Neural cell (in vitro differentiated cells): ENCODE measurements at regions not wholly inside any gene's neighbourhood (a gene's known extent, or its start where the extent isn't known, plus 50 kb on each side); places are given as distances from the start of the nearest gene placed in this dataset.

Experiments
- H2AFZ ChIP-seq: fragments of 200-600, 300-800 bp; sonication (generic), shearing (Covaris generic); 2 replicates; pipeline ENCODE4 v1.6.0; 2014; ENCODE audit warnings: low read depth, mild to moderate bottlenecking, antibody characterized with exemption, low read length, moderate library complexity
- H3F3A ChIP-seq: fragments of 200-600 bp; shearing (Covaris generic); 2 replicates; pipeline ENCODE4 v1.6.1; 2016; ENCODE audit warnings: mild to moderate bottlenecking, moderate library complexity, mixed read lengths, antibody characterized with exemption, low read length; ENCODE audit not compliant: insufficient read depth, poor library complexity, severe bottlenecking
- H3K27ac ChIP-seq: fragments of 200-600, 300-800 bp; sonication (generic), shearing (Covaris generic); 2 replicates; pipeline ENCODE4 v1.5.1; 2014; ENCODE audit warnings: mild to moderate bottlenecking, low read length, moderate library complexity
- H3K27me3 ChIP-seq: fragments of 300-800, 200-600 bp; sonication (generic), shearing (Covaris generic); 2 replicates; pipeline ENCODE4 v1.6.0; 2014; ENCODE audit warnings: mild to moderate bottlenecking, low read depth, low read length, moderate library complexity; ENCODE audit not compliant: insufficient read depth
- H3K36me3 ChIP-seq: fragments of 300-800, 200-600 bp; sonication (generic), shearing (Covaris generic); 2 replicates; pipeline ENCODE4 v1.5.1; 2014; ENCODE audit warnings: mild to moderate bottlenecking, antibody characterized with exemption, low read length, moderate library complexity; ENCODE audit not compliant: insufficient read depth
- H3K4me2 ChIP-seq: fragments of 300-800, 200-600 bp; sonication (generic), shearing (Covaris generic); 2 replicates; pipeline ENCODE4 v1.6.0; 2014; ENCODE audit warnings: mild to moderate bottlenecking, low read length
- H3K4me3 ChIP-seq: fragments of 300-800, 200-600 bp; sonication (generic), shearing (Covaris generic); 2 replicates; pipeline ENCODE4 v1.5.1; 2014; ENCODE audit warnings: mild to moderate bottlenecking, low read length, moderate library complexity
- H3K79me2 ChIP-seq: fragments of 200-600 bp; shearing (Covaris generic); replicated peaks from 2 replicates; pipeline ENCODE4 v1.6.0; 2014; ENCODE audit warnings: mild to moderate bottlenecking, low read length, moderate library complexity; ENCODE audit not compliant: insufficient read depth
- H3K9ac ChIP-seq: fragments of 300-800, 200-600 bp; sonication (generic), shearing (Covaris generic); 2 replicates; pipeline ENCODE4 v1.6.1; 2016; ENCODE audit warnings: mild to moderate bottlenecking, low read length, mixed read lengths
- H3K9me2 ChIP-seq: fragments of 200-600 bp; shearing (Covaris generic); 2 replicates; pipeline ENCODE4 v1.6.1; 2016; ENCODE audit warnings: mild to moderate bottlenecking, low read length, mixed read lengths; ENCODE audit not compliant: insufficient read depth
- H3K9me3 ChIP-seq: fragments of 200-600, 300-800 bp; sonication (generic), shearing (Covaris generic); 2 replicates; pipeline ENCODE4 v1.6.1; 2016; ENCODE audit warnings: mild to moderate bottlenecking, mixed run types, low read length, moderate library complexity, mixed read lengths
- H4K20me1 ChIP-seq: fragments of 200-600 bp; shearing (Covaris generic); 2 replicates; pipeline ENCODE4 v1.6.1; 2016; ENCODE audit warnings: mild to moderate bottlenecking, mixed run types; ENCODE audit not compliant: insufficient read depth
- EP300 ChIP-seq: fragments of 450-650 bp; conservative IDR thresholded peaks from 2 replicates; pipeline ENCODE4 v1.6.1; 2014; ENCODE audit warnings: antibody characterized with exemption, mild to moderate bottlenecking, moderate library complexity; ENCODE audit not compliant: poor library complexity, severe bottlenecking
- EZH2 ChIP-seq: fragments of 200-600, 300-800 bp; shearing (Covaris generic), sonication (generic); IDR thresholded peaks from 2 replicates; pipeline ENCODE4 v1.6.1; 2014; ENCODE audit warnings: antibody characterized with exemption, low read length, borderline replicate concordance, mild to moderate bottlenecking; ENCODE audit not compliant: insufficient read depth, poor library complexity, severe bottlenecking
- MXI1 ChIP-seq: fragments of 450-650 bp; conservative IDR thresholded peaks from 2 replicates; pipeline ENCODE4 v1.6.1; 2014; ENCODE audit warnings: antibody characterized with exemption, mild to moderate bottlenecking; ENCODE audit not compliant: poor library complexity, severe bottlenecking
- POLR2AphosphoS5 ChIP-seq: IDR thresholded peaks from 2 replicates; pipeline ENCODE4 v1.6.1; 2012
- RAD21 ChIP-seq: fragments of 450-650 bp; conservative IDR thresholded peaks from 2 replicates; pipeline ENCODE4 v1.6.1; 2014; ENCODE audit warnings: antibody characterized with exemption, mild to moderate bottlenecking, moderate library complexity
- SMC3 ChIP-seq: fragments of 450-650 bp; conservative IDR thresholded peaks from 2 replicates; pipeline ENCODE4 v1.6.1; 2014; ENCODE audit warnings: antibody characterized with exemption, mild to moderate bottlenecking, moderate library complexity; ENCODE audit not compliant: poor library complexity
- TAF1 ChIP-seq: IDR thresholded peaks from 2 replicates; pipeline ENCODE4 v1.6.1; 2012; ENCODE audit warnings: low read depth
- TF ChIP-seq, protein P1 (sequence below): IDR thresholded peaks from 2 replicates; pipeline ENCODE4 v1.6.1; 2012; ENCODE audit warnings: borderline replicate concordance
- TF ChIP-seq, protein P2 (sequence below): fragments of 450-650 bp; IDR thresholded peaks from 2 replicates; pipeline ENCODE4 v1.5.1; 2014; ENCODE audit warnings: antibody characterized with exemption, mild to moderate bottlenecking, moderate library complexity; ENCODE audit not compliant: poor library complexity, severe bottlenecking

DNA sequence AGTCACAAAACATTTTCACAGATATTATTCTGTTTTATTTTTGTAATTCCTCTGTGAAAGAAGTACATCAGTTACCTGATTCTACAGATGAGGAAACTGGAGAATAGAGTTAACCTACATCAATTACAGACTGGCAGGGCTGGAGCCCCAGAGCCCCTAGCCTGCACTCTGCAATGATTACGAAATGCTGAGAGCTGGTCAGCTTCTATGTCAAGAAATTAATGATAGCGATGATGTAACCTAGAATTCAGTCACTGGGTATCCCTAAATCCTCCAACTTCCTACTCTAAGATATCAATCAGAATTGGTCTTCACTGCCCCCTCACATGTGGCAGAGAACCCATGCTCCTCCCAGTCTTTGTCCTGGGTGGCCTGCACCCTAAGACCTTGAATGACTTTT lies 273.5 kb upstream of the PLET1 start:
- Histone ChIP-seq H3K9ac (no peak overlapping the region), H3K27ac (no peak overlapping the region), H3K4me3 (no peak overlapping the region), H4K20me1 (no peaks in the 10 kb centered on the region), H3K4me2 (no peak overlapping the region), H3F3A (no peaks in the 10 kb centered on the region), H3K9me2 (no peaks in the 10 kb centered on the region), H3K27me3 (no peaks in the 10 kb centered on the region), H3K36me3 (no peaks in the 10 kb centered on the region), H3K79me2 (no peaks in the 10 kb centered on the region), H3K9me3 (no peaks in the 10 kb centered on the region), H2AFZ (no peak overlapping the region)
- TF ChIP-seq EP300, result no peak
- TF ChIP-seq MXI1, result no peak
- TF ChIP-seq, protein P1, sequence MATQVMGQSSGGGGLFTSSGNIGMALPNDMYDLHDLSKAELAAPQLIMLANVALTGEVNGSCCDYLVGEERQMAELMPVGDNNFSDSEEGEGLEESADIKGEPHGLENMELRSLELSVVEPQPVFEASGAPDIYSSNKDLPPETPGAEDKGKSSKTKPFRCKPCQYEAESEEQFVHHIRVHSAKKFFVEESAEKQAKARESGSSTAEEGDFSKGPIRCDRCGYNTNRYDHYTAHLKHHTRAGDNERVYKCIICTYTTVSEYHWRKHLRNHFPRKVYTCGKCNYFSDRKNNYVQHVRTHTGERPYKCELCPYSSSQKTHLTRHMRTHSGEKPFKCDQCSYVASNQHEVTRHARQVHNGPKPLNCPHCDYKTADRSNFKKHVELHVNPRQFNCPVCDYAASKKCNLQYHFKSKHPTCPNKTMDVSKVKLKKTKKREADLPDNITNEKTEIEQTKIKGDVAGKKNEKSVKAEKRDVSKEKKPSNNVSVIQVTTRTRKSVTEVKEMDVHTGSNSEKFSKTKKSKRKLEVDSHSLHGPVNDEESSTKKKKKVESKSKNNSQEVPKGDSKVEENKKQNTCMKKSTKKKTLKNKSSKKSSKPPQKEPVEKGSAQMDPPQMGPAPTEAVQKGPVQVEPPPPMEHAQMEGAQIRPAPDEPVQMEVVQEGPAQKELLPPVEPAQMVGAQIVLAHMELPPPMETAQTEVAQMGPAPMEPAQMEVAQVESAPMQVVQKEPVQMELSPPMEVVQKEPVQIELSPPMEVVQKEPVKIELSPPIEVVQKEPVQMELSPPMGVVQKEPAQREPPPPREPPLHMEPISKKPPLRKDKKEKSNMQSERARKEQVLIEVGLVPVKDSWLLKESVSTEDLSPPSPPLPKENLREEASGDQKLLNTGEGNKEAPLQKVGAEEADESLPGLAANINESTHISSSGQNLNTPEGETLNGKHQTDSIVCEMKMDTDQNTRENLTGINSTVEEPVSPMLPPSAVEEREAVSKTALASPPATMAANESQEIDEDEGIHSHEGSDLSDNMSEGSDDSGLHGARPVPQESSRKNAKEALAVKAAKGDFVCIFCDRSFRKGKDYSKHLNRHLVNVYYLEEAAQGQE, result no peak
- no peak for TF ChIP-seq EZH2
- no peak for TF ChIP-seq SMC3
- no peak for TF ChIP-seq RAD21
- TF ChIP-seq, protein P2, sequence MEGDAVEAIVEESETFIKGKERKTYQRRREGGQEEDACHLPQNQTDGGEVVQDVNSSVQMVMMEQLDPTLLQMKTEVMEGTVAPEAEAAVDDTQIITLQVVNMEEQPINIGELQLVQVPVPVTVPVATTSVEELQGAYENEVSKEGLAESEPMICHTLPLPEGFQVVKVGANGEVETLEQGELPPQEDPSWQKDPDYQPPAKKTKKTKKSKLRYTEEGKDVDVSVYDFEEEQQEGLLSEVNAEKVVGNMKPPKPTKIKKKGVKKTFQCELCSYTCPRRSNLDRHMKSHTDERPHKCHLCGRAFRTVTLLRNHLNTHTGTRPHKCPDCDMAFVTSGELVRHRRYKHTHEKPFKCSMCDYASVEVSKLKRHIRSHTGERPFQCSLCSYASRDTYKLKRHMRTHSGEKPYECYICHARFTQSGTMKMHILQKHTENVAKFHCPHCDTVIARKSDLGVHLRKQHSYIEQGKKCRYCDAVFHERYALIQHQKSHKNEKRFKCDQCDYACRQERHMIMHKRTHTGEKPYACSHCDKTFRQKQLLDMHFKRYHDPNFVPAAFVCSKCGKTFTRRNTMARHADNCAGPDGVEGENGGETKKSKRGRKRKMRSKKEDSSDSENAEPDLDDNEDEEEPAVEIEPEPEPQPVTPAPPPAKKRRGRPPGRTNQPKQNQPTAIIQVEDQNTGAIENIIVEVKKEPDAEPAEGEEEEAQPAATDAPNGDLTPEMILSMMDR, result no peak
- TF ChIP-seq TAF1, result no peak
- no peak for TF ChIP-seq POLR2AphosphoS5

DNA sequence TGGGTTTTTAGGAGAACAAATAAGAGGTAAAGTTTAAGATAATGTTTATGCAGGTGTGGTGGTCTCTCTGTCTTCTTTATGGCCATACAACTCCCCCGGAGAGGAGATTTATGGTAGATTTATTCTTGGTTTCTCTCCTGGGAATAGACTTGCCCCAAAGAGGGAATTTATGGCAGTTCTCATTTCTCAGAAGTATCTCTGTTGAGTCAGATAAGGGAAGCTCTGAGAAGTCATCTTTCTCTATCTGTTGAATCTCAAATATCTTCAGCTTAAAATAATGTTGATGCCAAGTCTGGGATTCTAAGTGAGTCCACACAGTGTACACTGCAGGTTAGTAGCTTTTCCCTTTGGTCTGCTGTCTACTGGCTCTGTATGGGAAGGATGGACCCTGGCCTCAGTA lies 276.4 kb upstream of the PLET1 start:
- TF ChIP-seq EZH2 (no peak), RAD21 (no peak), TAF1 (no peak), EP300 (no peak)
- TF ChIP-seq, protein P1, result no peak
- H4K20me1 ChIP-seq, result no peaks in the 10 kb centered on the region
- H2AFZ ChIP-seq, result no peak overlapping the region
- no peak overlapping the region for H3K9ac ChIP-seq
- no peaks in the 10 kb centered on the region for H3K79me2 ChIP-seq
- no peaks in the 10 kb centered on the region for H3K27me3 ChIP-seq
- H3K27ac ChIP-seq, result no peak overlapping the region
- H3F3A ChIP-seq, result no peaks in the 10 kb centered on the region
- H3K9me3 ChIP-seq, result no peaks in the 10 kb centered on the region
- H3K4me3 ChIP-seq, result no peak overlapping the region
- no peaks in the 10 kb centered on the region for H3K36me3 ChIP-seq
- no peak overlapping the region for H3K4me2 ChIP-seq
- H3K9me2 ChIP-seq, result no peaks in the 10 kb centered on the region
